ENCODE measurements at regions not wholly inside any gene's neighbourhood (a gene's known extent, or its start where the extent isn't known, plus 50 kb on each side); places are given as distances from the start of the nearest gene placed in this dataset.

DNA sequence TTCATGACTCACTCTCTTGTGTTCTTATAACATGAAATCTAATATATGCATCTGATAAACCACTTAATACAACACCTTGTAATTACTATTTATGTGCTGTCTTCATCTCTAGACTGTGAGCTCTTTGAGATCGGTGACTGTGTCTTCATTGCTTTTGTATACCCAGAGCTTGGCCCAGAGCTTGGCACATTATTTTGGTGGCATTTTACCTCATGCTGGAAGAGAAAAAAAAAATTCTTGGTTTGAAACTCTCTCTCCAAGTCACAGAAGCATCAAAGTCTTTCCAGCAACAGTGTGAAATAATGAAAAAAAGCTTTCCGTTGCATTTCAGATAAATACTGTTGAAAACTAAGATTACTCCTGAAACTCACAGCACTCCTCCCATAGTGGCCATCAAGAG lies 451.6 kb downstream of the NUF2 start:
- no peaks in the 10 kb centered on the region for H3K9me3 ChIP-seq (ENCODE audit: control insufficient read depth, insufficient read depth, low read depth, low read length)
- H3K4me3 ChIP-seq (ENCODE audit: low read depth, low read length) = no peak overlapping the region
- ChIA-PET POLR2A (no interaction called here), CTCF (interaction anchor here (0.7 kb wide), 1 partner anchor 431 kb away, joined by 3 read pairs; no protein-coding TSS in a partner anchor)
- H3K36me3 ChIP-seq (ENCODE audit: control insufficient read depth in 2 of 2, insufficient read depth in 1 of 2, low read length in 2 of 2) = no peaks in the 10 kb centered on the region
- no peak overlapping the region for H3K27ac ChIP-seq (ENCODE audit: extremely low read depth, low read depth, low read length)
- TF ChIP-seq ZNF707 (tag by site-specific recombination; IDR thresholded peaks at IDR 0.05) (no peak), ZXDB (tag by site-specific recombination; IDR thresholded peaks at IDR 0.05) (no peak), EGR2 (tag by site-specific recombination; IDR thresholded peaks at IDR 0.05; ENCODE audit: low read depth) (no peak)
- no peaks in the 10 kb centered on the region for H3K4me1 ChIP-seq (ENCODE audit: control insufficient read depth, insufficient read depth, low read length)

- no peak for TF ChIP-seq ZNF560 (tag by site-specific recombination; IDR thresholded peaks at IDR 0.05; ENCODE audit: borderline replicate concordance)
- no peak for TF ChIP-seq ZNF777 (tag by site-specific recombination; IDR thresholded peaks at IDR 0.05; ENCODE audit: borderline replicate concordance)
- TF ChIP-seq ZNF785 (tag by site-specific recombination; IDR thresholded peaks at IDR 0.05) = no peak
- no peak for TF ChIP-seq ZNF404 (tag by site-specific recombination; IDR thresholded peaks at IDR 0.05)
- TF ChIP-seq ZNF157 (tag by site-specific recombination; IDR thresholded peaks at IDR 0.05) = no peak
- no peak for TF ChIP-seq ELK4 (IDR thresholded peaks at IDR 0.05; ENCODE audit: borderline replicate concordance, low read depth, low read length)
- TF ChIP-seq ZNF248 (tag by site-specific recombination; IDR thresholded peaks at IDR 0.05) = no peak
- no peak for TF ChIP-seq ZNF792 (tag by site-specific recombination; IDR thresholded peaks at IDR 0.05)
- no peak for TF ChIP-seq YY1 (tag by site-specific recombination; IDR thresholded peaks at IDR 0.05)
- TF ChIP-seq ZBTB17 (tag by site-specific recombination; IDR thresholded peaks at IDR 0.05) = no peak
- TF ChIP-seq, protein P1, sequence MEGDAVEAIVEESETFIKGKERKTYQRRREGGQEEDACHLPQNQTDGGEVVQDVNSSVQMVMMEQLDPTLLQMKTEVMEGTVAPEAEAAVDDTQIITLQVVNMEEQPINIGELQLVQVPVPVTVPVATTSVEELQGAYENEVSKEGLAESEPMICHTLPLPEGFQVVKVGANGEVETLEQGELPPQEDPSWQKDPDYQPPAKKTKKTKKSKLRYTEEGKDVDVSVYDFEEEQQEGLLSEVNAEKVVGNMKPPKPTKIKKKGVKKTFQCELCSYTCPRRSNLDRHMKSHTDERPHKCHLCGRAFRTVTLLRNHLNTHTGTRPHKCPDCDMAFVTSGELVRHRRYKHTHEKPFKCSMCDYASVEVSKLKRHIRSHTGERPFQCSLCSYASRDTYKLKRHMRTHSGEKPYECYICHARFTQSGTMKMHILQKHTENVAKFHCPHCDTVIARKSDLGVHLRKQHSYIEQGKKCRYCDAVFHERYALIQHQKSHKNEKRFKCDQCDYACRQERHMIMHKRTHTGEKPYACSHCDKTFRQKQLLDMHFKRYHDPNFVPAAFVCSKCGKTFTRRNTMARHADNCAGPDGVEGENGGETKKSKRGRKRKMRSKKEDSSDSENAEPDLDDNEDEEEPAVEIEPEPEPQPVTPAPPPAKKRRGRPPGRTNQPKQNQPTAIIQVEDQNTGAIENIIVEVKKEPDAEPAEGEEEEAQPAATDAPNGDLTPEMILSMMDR (tag by site-specific recombination; IDR thresholded peaks at IDR 0.05) = no peak
- TF ChIP-seq ZNF449 (tag by site-specific recombination; IDR thresholded peaks at IDR 0.05) = no peak
- TF ChIP-seq ZBTB7A (tag by site-specific recombination; IDR thresholded peaks at IDR 0.05; ENCODE audit: low read depth) = no peak
- TF ChIP-seq, protein P2, sequence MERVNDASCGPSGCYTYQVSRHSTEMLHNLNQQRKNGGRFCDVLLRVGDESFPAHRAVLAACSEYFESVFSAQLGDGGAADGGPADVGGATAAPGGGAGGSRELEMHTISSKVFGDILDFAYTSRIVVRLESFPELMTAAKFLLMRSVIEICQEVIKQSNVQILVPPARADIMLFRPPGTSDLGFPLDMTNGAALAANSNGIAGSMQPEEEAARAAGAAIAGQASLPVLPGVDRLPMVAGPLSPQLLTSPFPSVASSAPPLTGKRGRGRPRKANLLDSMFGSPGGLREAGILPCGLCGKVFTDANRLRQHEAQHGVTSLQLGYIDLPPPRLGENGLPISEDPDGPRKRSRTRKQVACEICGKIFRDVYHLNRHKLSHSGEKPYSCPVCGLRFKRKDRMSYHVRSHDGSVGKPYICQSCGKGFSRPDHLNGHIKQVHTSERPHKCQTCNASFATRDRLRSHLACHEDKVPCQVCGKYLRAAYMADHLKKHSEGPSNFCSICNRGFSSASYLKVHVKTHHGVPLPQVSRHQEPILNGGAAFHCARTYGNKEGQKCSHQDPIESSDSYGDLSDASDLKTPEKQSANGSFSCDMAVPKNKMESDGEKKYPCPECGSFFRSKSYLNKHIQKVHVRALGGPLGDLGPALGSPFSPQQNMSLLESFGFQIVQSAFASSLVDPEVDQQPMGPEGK (tag by site-specific recombination; IDR thresholded peaks at IDR 0.05) = no peak
- TF ChIP-seq, protein P3, sequence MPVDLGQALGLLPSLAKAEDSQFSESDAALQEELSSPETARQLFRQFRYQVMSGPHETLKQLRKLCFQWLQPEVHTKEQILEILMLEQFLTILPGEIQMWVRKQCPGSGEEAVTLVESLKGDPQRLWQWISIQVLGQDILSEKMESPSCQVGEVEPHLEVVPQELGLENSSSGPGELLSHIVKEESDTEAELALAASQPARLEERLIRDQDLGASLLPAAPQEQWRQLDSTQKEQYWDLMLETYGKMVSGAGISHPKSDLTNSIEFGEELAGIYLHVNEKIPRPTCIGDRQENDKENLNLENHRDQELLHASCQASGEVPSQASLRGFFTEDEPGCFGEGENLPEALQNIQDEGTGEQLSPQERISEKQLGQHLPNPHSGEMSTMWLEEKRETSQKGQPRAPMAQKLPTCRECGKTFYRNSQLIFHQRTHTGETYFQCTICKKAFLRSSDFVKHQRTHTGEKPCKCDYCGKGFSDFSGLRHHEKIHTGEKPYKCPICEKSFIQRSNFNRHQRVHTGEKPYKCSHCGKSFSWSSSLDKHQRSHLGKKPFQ (tag by site-specific recombination; IDR thresholded peaks at IDR 0.05) = no peak
- TF ChIP-seq ZNF302 (tag by site-specific recombination; IDR thresholded peaks at IDR 0.05; ENCODE audit: low read depth) = no peak
- TF ChIP-seq, protein P4, sequence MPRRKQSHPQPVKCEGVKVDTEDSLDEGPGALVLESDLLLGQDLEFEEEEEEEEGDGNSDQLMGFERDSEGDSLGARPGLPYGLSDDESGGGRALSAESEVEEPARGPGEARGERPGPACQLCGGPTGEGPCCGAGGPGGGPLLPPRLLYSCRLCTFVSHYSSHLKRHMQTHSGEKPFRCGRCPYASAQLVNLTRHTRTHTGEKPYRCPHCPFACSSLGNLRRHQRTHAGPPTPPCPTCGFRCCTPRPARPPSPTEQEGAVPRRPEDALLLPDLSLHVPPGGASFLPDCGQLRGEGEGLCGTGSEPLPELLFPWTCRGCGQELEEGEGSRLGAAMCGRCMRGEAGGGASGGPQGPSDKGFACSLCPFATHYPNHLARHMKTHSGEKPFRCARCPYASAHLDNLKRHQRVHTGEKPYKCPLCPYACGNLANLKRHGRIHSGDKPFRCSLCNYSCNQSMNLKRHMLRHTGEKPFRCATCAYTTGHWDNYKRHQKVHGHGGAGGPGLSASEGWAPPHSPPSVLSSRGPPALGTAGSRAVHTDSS (tag by site-specific recombination; IDR thresholded peaks at IDR 0.05) = no peak
- CTCF ChIA-PET = no interaction called here
- no peaks in the 10 kb centered on the region for H3K36me3 ChIP-seq (ENCODE audit: control insufficient read depth in 2 of 2, insufficient read depth in 1 of 2, low read length in 2 of 2)
- no peak overlapping the region for H3K27ac ChIP-seq (ENCODE audit: extremely low read depth, low read depth, low read length)
- no peak overlapping the region for H3K4me3 ChIP-seq (ENCODE audit: low read depth, low read length)
- H3K9me3 ChIP-seq (ENCODE audit: control insufficient read depth, insufficient read depth, low read depth, low read length) = no peaks in the 10 kb centered on the region
- H3K4me1 ChIP-seq (ENCODE audit: control insufficient read depth, insufficient read depth, low read length) = no peaks in the 10 kb centered on the region
- POLR2A ChIA-PET = no interaction called here
Observed at GRCh38 chr1:163774401-163774945, 452.7 kb downstream of the NUF2 start.

Measured in HEK293 (cell line).